ENCODE measurements at regions not wholly inside any gene's neighbourhood (a gene's known extent, or its start where the extent isn't known, plus 50 kb on each side); places are given as distances from the start of the nearest gene placed in this dataset.
"Not testable (repeated sequence)": the region's sequence is repeated elsewhere in the genome, so short reads cannot be mapped to it uniquely, and the experiment has no call there.

DNA sequence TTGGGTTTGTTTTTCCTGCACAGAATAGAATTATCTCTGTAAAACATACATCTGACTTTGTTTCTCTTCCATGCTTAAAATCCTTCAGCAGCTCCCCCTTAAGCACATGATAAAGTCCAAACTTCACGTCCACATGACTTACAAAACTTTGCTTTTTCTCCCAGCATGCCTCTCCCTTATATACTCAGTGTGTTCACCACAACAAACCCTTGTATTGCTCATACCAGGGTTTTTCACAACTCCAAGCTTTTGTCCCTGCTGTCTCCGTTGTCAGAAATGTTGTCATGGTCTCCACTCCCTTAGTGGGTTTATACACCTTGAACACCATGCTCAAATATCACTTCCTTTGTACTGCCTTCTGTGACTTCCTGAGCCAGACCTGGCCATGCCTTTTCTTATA lies 91.1 kb upstream of the MITF start:
- DNase-seq (ENCODE audit: low read depth in 2 of 3, low spot score in 1 of 3): no peak

DNA sequence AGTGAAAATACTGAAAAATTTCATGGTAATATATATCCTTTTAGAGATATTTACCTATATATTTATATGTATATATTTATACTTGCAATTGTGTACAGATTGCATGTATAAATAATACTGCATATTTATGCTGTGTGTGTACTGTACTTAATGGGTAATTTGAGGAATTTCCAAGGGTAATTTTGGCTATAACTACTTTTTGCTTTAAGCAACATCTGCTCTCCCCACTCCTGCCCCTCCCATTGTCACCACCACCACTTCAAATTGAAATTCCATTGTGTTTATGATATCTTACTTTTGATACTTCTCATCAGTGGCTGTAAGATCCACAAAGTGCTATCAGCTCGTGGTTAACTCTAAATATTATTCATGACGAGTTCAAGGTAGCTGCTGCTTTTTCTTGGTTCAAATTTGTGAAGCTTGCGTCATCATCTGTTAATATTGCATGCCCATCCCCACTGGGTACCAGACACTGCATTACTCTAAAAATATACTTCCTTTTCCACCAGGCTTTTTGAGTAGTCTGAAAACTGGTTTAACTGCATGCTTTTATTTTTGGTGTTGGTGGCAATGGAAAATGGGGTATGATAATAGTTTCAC lies 91.7 kb upstream of the MITF start:
- no peak for DNase-seq (ENCODE audit: low read depth in 2 of 3, low spot score in 1 of 3)

DNA sequence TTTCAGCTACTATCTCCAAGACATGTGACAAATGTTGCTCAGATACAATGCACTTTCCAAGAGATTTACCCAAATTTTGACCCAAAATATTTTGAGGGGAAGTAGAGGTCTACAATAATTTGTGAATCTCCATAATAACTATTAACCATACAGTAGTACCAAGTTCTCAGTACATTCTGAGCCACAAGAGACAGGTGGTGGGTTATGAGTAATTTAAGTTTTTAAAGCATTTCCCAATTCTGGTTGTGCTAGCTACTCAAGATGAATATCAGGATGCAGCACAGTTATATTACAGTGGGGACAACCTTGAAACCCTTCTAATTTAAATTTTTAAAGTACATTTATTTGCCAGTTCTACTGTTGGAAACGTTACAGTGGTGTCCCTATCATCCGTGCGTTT lies 92.2 kb upstream of the MITF start:
- DNase-seq (ENCODE audit: low read depth in 2 of 3, low spot score in 1 of 3): no peak

DNA sequence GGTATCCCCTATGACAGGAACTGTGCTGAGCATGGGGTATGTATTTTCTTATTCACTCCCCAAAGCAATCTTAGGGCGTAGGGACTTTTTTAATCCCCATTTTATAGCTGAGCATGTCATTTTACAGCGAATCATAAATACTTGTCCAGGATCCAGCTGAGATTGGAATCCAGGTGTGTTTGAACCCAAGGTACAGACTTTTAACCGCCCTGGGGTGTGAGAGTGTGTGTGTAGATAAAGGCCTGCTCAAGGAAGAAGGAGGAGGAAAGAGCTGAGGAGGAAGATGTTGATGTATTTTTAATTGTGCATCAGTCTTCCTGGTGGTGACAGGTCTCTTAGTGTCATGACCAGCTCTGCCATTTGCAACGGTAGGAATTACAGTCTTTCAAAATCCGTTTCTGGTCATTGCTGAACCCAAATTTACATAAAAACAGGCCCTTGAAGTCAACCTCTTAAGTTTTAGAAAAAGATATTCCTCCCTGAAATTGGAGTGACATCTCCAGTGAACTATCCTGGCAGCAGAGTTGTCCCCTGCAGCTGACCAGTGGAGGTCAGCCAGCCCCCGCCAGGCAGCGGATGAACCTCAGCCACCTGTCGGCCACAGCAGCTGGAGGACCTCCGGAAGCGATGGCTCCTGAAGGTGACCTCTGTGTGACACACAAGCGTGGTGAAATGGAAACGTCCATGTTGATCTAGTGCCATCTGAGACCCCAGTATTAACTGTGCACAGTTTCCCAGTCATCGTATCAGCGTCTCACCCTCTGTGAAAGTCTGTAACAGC lies 92.8 kb upstream of the MITF start:
- DNase-seq (ENCODE audit: low read depth in 2 of 3, low spot score in 1 of 3): no peak

DNA sequence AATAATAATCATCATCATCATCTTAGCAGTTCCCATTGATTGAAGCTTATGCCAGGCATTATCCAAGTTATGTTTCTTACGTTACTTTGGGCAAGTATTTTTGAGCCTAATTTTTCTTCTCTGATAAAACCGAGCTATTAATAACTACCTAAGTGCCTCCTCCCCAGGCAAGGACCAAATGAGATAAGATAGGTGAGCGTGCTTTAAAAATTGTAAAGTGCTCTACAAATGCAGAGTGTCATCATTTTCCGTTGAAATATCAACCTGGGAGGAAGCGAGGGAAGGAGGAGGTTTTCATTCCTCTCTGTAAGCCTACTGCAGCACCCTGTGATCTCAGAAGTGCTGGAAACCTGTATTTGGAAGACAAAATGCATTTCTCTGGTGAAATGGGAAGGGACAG lies 96.7 kb upstream of the MITF start:
- no peak for DNase-seq (ENCODE audit: low read depth in 2 of 3, low spot score in 1 of 3)

DNA sequence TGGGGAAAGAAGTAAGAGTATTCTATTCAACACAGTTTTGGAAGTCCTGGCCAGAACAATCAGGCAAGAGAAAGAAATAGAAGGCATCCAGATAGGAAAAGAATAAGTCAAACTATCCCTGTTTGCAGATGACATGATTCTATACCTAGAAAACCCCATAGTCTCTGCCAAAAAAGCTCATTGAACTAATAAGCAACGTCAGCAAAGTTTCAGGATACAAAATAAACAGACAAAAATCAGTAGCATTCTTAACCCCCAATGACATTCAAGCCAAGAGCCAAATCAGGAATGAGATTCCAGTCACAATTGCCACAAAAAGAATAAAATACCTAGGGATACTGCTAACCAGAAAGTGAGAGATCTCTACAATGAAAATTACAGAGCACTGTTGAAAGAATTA lies 99.4 kb upstream of the MITF start:
- DNase-seq (ENCODE audit: low read depth in 2 of 3, low spot score in 1 of 3): no peak

DNA sequence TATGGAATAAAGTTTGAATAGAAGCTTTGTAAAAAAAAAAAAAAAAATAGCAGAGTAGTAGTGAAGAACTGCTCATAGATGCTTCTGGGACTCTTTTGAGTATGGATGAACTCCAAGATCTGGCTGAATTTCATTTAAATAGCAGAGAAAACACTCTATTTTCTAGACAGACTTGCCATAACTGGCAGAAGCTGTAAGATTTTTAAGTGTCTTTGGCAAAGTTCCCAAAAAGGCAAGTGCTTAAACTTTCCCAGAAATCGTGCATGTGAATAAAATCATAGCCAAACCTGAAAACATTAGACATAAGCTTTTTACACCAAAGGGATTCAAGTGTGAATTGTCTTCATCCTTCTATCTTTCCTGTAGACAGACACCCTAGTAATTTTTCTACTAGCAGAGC lies 110.3 kb upstream of the MITF start:
- DNase-seq (ENCODE audit: low read depth in 2 of 3, low spot score in 1 of 3): no peak

DNA sequence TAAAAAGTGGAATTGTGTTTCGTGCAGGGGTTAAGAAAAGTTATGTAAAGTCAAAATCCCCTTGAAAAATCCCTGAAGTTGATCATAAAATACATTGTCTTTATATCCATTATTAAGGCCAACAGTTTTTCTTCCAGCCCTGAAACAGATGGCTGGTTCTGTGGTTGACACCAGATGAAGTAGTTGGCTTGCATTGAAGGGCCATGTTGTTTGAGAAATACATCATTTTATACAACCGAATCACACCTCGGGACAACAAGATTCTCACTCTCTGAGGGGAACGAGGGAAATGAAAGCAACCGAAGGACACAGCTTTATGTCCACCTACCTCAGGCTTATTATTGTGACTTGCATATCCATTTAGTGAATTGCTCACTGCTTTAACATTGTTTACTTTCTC lies 126.0 kb upstream of the MITF start:
- no peak for DNase-seq (ENCODE audit: low read depth in 2 of 3, low spot score in 1 of 3)

DNA sequence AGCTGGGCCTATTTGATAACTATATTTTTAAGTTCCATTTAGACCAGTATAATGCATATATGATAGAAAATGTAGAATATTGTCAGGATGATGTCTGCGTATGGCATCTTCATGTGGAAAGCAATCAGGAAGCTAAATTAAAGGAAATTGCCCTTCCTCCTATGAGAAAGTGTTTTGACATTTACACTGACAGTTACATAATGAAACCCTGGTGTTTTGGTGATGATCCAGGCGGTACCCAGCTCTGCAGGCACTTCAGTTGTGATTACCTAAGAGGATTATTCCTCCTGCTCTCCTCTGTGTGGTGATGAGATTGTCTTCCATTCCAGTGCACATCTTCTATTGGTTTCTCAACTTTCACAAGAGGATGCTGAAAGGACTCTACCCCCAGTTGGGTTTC lies 126.5 kb upstream of the MITF start:
- DNase-seq (ENCODE audit: low read depth in 2 of 3, low spot score in 1 of 3): no peak

DNA sequence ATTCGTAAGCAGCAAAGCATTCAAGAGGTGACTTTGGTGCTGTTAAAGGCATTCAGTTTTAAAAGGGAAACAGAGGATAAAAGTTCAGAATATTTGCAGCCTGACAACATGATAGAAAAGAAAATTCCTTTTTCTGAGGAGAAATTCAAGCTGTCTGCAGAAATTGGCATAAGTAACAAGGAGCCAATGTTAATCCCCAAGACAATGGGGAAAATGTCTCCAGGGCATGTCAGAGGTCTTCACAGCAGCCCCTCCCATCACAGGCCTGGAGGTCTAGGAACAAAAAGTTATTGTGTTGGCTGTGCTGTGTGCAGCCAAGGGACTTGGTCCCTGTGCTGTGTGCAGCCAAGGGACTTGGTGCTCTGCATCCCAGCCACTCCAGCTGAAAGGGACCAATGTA lies 129.7 kb upstream of the MITF start:
- DNase-seq (ENCODE audit: low read depth in 2 of 3, low spot score in 1 of 3): not testable (repeated sequence)

DNA sequence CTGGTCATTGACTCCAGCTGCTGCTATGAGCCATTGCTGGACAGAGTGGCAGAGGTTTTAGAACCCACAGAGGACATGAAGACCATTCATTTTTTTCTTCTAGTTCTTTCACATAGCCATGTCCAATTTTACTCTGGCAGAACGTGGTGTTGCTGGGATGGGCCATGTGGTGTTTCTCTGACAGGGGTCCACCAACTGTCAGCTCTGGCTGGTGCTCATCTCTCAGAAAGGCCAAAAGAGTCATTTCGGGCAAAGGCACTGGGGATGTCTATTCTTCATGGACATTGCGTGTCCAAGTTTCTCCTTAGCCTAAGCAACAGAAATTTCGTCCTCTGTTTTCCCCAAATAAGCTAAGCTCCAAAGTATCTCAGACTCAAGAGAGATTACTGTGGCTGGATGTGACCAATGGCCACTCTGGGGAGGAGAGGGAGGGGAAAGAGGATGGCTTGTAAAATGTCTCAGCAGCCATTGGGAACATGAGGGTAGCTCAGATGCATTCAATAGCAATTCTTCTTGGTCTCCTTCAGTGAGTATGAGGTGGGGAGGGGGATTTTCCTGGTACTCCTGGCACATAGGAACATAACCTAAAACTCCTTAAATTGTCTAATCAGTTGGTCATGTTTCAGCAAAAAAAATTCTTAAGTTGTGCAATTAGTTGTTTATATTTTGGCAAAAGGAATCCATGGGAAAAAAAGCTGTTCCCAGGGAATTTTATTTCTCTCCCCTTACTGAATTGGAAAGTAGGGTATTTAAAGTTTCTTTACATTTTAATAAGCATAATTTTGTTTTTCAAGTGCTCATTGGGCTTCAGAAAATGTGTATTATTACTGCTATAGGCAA lies 131.6 kb upstream of the MITF start:
- no peak for DNase-seq (ENCODE audit: low read depth in 2 of 3, low spot score in 1 of 3)

DNA sequence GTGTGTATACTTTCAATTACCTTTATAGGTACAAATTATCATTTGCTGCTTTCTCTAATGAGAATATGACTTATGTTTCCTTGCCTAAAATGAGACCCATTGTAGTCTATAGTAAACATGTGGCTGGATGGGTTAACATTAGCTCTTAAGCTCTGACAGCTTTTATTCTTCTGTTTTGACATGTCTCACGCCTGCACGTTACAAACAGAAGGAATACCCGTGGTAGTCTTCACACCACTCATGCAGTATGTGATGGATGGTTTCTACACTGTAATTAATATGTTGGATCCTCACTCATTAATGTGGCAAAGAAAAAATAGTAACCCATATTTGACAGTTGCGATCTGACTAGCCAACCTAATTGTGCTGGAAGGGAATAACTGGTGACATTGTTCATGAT lies 133.4 kb upstream of the MITF start:
- DNase-seq (ENCODE audit: low read depth in 2 of 3, low spot score in 1 of 3): no peak

DNA sequence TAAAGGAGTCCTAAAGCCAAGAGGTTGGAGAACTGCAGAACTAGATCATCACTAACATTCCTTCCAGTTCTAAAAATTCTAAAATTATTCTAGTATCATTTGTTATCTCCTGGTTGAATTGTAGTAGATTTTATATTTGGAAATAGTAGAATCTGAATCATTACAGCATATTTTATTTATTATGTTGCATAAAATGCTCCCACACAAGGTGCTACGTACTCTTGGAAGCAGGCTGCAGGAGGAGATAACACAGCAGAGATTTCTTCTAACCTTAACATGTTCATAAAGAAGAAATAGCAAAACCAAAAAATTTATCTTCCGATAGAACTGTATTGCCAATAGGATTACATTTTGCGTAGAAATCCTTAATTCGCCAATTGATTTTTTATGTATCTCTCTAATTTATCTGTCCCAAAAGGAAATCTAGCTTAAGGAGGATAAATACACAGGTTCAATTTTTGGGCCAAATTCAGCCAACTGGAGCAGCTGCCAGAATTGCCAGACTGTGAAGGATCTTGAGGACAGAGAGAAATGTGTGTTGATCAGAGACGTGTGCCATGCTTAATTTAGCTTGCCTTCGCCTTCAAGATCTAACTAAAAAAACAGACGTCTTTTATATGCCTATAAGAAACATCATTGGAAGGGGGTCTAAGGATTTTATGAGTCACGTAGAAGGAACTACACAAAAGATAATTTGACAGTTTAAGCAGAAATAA lies 134.4 kb upstream of the MITF start:
- DNase-seq (ENCODE audit: low read depth in 2 of 3, low spot score in 1 of 3): no peak

DNA sequence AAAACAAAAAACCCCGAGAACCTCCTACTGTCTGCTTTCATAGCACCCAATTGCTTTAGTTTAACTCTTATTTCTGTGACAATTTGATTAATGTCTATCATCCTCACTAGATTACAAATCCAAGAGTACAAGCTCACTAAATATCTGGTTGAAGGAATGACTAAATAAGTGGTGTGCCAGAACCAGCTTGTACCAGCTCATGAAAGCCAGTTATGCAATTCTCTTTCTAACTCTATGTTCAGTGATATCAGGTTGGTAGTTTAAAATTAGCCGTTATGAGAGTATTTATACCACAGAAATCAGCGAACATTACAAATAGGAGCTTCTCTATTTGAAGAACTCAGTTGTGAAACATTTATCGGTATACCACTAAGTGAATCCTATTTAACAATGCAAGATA lies 137.2 kb upstream of the MITF start:
- no peak for DNase-seq (ENCODE audit: low read depth in 2 of 3, low spot score in 1 of 3)

DNA sequence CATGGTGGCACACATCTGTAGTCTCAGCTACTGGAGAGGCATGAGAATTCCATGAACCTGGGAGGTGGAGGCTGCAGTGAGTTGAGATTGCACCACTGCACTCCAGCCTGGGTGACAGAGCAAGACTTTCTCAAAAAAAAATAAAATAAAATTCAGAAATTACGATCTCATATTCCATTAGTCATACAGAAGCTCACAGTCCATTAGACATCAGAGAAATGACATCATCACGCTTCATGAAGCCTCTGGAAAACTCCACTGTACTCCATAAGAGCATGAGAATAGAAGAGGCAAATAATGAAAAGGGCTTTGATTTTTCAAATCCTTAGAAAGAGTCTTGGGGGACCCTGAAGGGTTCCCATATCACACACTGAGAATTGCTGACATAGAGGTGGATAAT lies 145.0 kb upstream of the MITF start:
- DNase-seq (ENCODE audit: low read depth in 2 of 3, low spot score in 1 of 3): no peak

DNA sequence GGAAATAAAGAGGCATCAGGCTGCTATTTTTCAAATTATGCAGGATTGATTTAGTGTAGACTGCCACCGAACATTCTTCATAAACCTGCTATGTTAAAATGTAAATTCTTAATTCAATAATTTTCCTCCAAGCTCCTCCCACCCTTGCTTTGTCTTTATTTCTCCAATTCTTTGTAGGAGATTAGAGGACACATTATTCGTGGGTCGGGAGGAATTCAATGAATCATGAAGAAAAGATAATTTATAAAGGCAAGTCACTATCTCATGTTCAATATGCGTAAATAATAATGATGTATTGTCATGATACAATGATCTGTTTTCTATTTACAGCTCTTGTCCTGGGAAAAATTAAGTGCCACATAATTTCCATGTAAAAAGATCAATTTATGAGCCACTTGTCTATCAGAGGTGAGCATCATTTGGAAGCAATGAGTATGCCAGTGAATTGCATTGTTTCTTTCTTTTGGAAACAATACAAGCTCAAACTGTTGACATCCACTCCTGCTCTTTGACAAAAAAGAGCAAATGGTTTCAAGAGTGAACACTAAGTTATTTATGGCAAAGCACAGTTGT lies 148.0 kb upstream of the MITF start:
- no peak for DNase-seq (ENCODE audit: low read depth in 2 of 3, low spot score in 1 of 3)

DNA sequence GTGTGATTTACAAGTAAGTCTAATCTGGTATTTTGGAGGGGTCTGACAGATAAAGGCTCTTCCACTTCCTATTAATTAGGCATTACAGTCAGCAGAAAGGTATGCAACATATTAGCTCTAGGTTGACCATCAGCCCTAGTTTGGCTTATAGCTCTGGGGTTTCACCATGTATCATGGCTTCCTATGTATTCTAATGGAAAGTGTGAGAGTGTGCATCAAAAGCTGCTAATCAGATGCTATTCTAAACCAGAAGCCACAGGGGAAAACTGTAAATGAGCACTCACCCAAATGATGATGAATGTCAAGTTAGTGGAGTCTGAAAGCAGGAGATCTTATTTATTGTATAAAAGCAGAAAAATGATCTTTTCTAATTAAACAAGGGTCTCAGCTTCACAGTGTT lies 149.2 kb upstream of the MITF start:
- no peak for DNase-seq (ENCODE audit: low read depth in 2 of 3, low spot score in 1 of 3)

DNA sequence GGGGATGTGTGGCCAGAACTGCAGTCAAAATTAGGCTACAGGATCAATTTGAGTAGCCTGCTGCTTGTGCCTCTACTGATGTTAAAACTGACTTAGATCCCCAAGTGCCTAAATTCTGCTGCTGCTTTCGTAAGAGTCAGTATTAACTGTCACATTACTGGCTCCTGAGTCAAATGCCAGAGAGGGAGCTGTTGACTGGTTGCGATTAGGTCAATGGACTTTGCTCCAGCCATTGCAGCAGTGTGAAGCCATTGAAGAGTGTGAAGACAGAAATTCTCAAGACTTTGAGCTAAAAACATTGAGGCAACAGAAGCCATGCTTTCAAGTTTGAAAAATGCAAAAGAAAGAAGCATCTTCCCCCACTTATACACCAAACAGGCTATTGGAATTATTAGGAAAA lies 151.1 kb upstream of the MITF start:
- no peak for DNase-seq (ENCODE audit: low read depth in 2 of 3, low spot score in 1 of 3)

DNA sequence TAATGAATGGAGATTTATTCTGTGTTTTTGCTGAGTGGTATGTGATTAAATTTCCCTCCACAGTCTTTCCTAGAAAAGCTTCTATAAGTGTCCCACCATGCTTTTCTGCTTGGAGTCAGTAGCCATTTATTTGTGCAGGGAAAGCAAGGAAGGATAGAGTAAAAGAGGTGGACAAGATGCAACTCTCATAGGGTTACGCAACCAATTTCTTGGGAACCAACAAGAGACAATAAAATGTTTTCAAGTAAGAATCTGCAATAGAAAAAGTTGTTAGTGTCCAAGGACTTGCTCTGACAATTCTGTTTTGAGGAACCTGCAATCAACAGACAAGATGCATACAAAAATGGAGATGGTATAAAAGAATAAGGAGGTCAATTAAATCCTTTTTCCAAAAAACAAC lies 153.8 kb upstream of the MITF start:
- DNase-seq (ENCODE audit: low read depth in 2 of 3, low spot score in 1 of 3): no peak

DNA sequence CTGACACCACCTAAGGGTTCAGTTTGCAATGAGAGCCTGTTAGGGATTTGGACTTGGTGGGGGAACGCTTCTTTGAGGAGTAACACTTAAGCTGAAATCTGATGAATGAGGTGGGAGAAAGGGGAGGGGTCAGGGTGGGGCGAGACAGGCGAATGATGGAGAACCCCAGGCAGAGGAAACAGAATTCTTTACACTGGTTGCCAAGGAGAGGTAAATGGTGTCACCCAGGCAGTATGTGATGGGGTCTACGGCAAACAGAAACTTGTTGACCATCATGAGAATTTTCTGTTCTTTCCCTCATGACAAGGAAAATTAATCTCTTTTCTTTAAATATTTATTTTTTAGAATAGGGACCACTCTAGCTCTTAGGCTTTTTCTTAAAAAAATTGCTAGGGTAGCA lies 157.2 kb upstream of the MITF start:
- DNase-seq (ENCODE audit: low read depth in 2 of 3, low spot score in 1 of 3): no peak

DNA sequence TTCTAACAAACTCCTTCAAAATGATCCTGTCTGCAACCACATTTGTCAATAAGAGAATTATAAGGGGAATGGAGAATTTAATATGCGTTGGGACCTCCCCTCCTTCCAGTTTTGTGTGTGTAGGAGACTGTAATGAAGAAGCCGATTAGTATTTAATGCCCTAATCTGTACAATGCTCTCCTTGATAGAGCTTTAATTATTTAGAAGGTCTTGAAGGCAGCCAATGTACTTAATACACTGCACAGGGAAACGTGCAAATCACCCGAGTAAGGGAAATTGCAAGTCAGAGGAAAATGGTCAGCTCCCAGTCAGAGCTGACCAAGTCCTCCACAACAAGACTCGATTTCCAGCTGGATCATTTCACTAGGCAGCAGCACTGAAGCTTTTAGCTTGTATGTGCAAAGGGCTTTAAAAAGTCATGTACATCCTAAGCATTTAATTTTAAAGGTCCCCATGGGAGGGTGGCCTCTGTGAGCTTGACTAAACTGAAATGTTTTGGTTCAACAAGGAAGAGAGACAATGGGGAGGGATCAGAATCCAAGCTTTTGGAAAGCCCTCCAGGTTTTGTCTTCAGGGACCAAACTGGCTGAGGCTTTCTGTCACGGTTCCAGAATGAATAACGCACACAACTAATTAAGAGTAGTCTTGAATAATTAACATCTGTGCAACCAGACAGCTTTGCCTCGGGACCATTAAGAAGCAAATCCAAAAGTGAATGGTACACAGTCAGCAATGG lies 159.8 kb upstream of the MITF start:
- DNase-seq (ENCODE audit: low read depth in 2 of 3, low spot score in 1 of 3): no peak

All from stimulated activated CD4-positive, alpha-beta T cell treated with anti-CD3 and anti-CD28 coated beads, Interleukin-12 subunit alpha, Interleukin-12 subunit beta, amount 100 ng/mL, for 48 hours (primary cell).